ENCODE measurements at regions not wholly inside any gene's neighbourhood (a gene's known extent, or its start where the extent isn't known, plus 50 kb on each side); places are given as distances from the start of the nearest gene placed in this dataset.

- TF ChIP-seq CTCF (IDR thresholded peaks at IDR 0.05; ENCODE audit: low read length) (no peak), EZH2 (IDR thresholded peaks at IDR 0.05; ENCODE audit: borderline replicate concordance, low read length) (no peak)
Measured at GRCh38 chr1:118333601-118334210, 148.7 kb upstream of the SPAG17 start.
